ENCODE measurements at regions not wholly inside any gene's neighbourhood (a gene's known extent, or its start where the extent isn't known, plus 50 kb on each side); places are given as distances from the start of the nearest gene placed in this dataset.

GRCh38 chr13:53921473-53921872 is 892.9 kb downstream of the OLFM4 start:
- DNase-seq = peak in 2 of 10 donors; percentile 57 to 70
- intact Hi-C loops (cut with DNase I) = no loop called here

GRCh38 chr13:53941588-53942190 is 913.1 kb downstream of the OLFM4 start:
- intact Hi-C loops (cut with DNase I) = no loop called here

DNA sequence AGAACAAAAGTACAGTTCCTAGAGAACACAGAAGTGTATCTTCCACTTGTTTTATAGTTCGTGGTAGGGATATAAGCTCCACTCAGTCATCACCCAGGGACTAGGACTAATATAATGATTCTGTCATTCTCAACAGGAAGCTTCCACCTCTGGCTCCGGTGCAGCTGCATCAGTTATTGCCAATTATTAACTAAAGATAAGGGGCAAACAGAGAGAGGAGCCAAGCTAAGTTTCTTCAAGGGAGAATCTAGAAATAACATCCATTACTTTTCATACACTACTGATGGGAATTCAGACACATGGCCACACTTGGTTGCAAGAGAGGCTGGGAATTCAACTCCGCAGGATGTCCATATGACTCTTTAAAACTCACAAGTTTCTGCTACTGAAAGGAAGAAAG is 917.9 kb downstream of the OLFM4 start:
- no peak for DNase-seq
- intact Hi-C loops (cut with DNase I) = no loop called here

More at GRCh38 chr13:53941588-53942190, 913.1 kb downstream of the OLFM4 start:
- no peak for DNase-seq

- no peak for DNase-seq
- intact Hi-C loops (cut with DNase I) = no loop called here
These were observed 924.6 kb downstream of the OLFM4 start for GRCh38 chr13:53953183-53953582.
